ENCODE measurements at regions not wholly inside any gene's neighbourhood (a gene's known extent, or its start where the extent isn't known, plus 50 kb on each side); places are given as distances from the start of the nearest gene placed in this dataset.

- no peak overlapping the region for H3K27ac ChIP-seq (ENCODE audit: low read depth, low read length, poor library complexity, severe bottlenecking)
- no peak for DNase-seq (ENCODE audit: low spot score)
- TF ChIP-seq EZH2 (IDR thresholded peaks at IDR 0.05; ENCODE audit: borderline replicate concordance, low read depth, low read length, poor library complexity, severe bottlenecking), result no peak
- TF ChIP-seq CTCF (conservative IDR thresholded peaks at IDR 0.05; ENCODE audit: low read depth, low read length), result no peak
- H3K27me3 ChIP-seq (replicated peaks; ENCODE audit: insufficient read depth, low read depth, low read length, poor library complexity), result no peaks in the 10 kb centered on the region
- no TSS peak for BruUV-seq (replicated peaks)
- H3K4me3 ChIP-seq (ENCODE audit: low read depth, low read length, poor library complexity, severe bottlenecking), result no peak overlapping the region
- ChIA-PET POLR2A (ENCODE audit: low non-redundant PET) (no interaction called here), CTCF (no interaction called here)
- intact Hi-C loops (cut with micrococcal nuclease; ENCODE audit: unreplicated experiment), result no loop called here
- no peaks in the 10 kb centered on the region for H3K4me1 ChIP-seq (ENCODE audit: insufficient read depth, low read length, poor library complexity, severe bottlenecking)
- no peaks in the 10 kb centered on the region for H3K36me3 ChIP-seq (ENCODE audit: insufficient read depth, low read length, poor library complexity, severe bottlenecking)
- H3K9me3 ChIP-seq (ENCODE audit: low read depth, low read length, poor library complexity, severe bottlenecking), result peaks cover 16% of the 10 kb centered on the region
Observed at GRCh38 chr4:159534655-159535054, 431.8 kb downstream of the RAPGEF2 start.

- Histone ChIP-seq H3K4me1 (ENCODE audit: insufficient read depth, low read length, poor library complexity, severe bottlenecking) (no peaks in the 10 kb centered on the region), H3K9me3 (ENCODE audit: low read depth, low read length, poor library complexity, severe bottlenecking) (peaks cover 16% of the 10 kb centered on the region), H3K27ac (ENCODE audit: low read depth, low read length, poor library complexity, severe bottlenecking) (no peak overlapping the region), H3K27me3 (replicated peaks; ENCODE audit: insufficient read depth, low read depth, low read length, poor library complexity) (no peaks in the 10 kb centered on the region), H3K36me3 (ENCODE audit: insufficient read depth, low read length, poor library complexity, severe bottlenecking) (no peaks in the 10 kb centered on the region), H3K4me3 (ENCODE audit: low read depth, low read length, poor library complexity, severe bottlenecking) (no peak overlapping the region)
- ChIA-PET CTCF (no interaction called here), POLR2A (ENCODE audit: low non-redundant PET) (no interaction called here)
- no peak for DNase-seq (ENCODE audit: low spot score)
- intact Hi-C loops (cut with micrococcal nuclease; ENCODE audit: unreplicated experiment), result no loop called here
- no peak for TF ChIP-seq CTCF (conservative IDR thresholded peaks at IDR 0.05; ENCODE audit: low read depth, low read length)
- no peak for TF ChIP-seq EZH2 (IDR thresholded peaks at IDR 0.05; ENCODE audit: borderline replicate concordance, low read depth, low read length, poor library complexity, severe bottlenecking)
- BruUV-seq (replicated peaks), result no TSS peak
Observed at GRCh38 chr4:159538556-159538955, 435.7 kb downstream of the RAPGEF2 start.

- CTCF ChIA-PET, result no interaction called here
- H3K4me3 ChIP-seq (ENCODE audit: low read depth, low read length, poor library complexity, severe bottlenecking), result no peak overlapping the region
- no peaks in the 10 kb centered on the region for H3K36me3 ChIP-seq (ENCODE audit: insufficient read depth, low read length, poor library complexity, severe bottlenecking)
- intact Hi-C loops (cut with micrococcal nuclease; ENCODE audit: unreplicated experiment), result no loop called here
- POLR2A ChIA-PET (ENCODE audit: low non-redundant PET), result no interaction called here
- H3K4me1 ChIP-seq (ENCODE audit: insufficient read depth, low read length, poor library complexity, severe bottlenecking), result no peaks in the 10 kb centered on the region
- BruUV-seq (replicated peaks), result no TSS peak
- H3K27me3 ChIP-seq (replicated peaks; ENCODE audit: insufficient read depth, low read depth, low read length, poor library complexity), result no peaks in the 10 kb centered on the region
- TF ChIP-seq EZH2 (IDR thresholded peaks at IDR 0.05; ENCODE audit: borderline replicate concordance, low read depth, low read length, poor library complexity, severe bottlenecking), result no peak
- TF ChIP-seq CTCF (conservative IDR thresholded peaks at IDR 0.05; ENCODE audit: low read depth, low read length), result no peak
- H3K9me3 ChIP-seq (ENCODE audit: low read depth, low read length, poor library complexity, severe bottlenecking), result peaks cover 16% of the 10 kb centered on the region
- DNase-seq (ENCODE audit: low spot score), result no peak
- H3K27ac ChIP-seq (ENCODE audit: low read depth, low read length, poor library complexity, severe bottlenecking), result no peak overlapping the region
Observed at GRCh38 chr4:159540038-159540437, 437.2 kb downstream of the RAPGEF2 start.

All from A673 (cell line).